CD4-positive, alpha-beta T cell (primary cell): ENCODE measurements at regions not wholly inside any gene's neighbourhood (a gene's known extent, or its start where the extent isn't known, plus 50 kb on each side); places are given as distances from the start of the nearest gene placed in this dataset.

Source experiments
- ATAC-seq: fragments of 200-7000 bp; cut with Tn5 transposase; one replicate; pipeline ENCODE4 v1.10.0; 2022; ENCODE audit warnings: mild to moderate bottlenecking; ENCODE audit not compliant: poor library complexity
- CTCF ChIA-PET: fragments of 350-600 bp; sonication (Branson Sonifier 250); formaldehyde crosslinking; loops from one replicate; lab custom pipeline; 2021; ENCODE audit warnings: antibody characterized with exemption, inconsistent platforms; lab: Charles Lee
- POLR2A ChIA-PET: fragments of 350-600 bp; sonication (Branson Sonifier 250); formaldehyde crosslinking; loops from one replicate; lab custom pipeline; 2021; ENCODE audit warnings: antibody characterized with exemption, inconsistent platforms; lab: Charles Lee
- DNase-seq, 14 experiments: peaks; one replicate each; pipeline ENCODE4 v3.0.0-alpha.2; 2013 to 2020; ENCODE audit warnings: mixed read lengths in 2 of 14
- H3K27ac ChIP-seq, 2 donors: one replicate each; pipeline versions ENCODE4 v1.5.1 to v1.7.0; 2013; ENCODE audit warnings: low read length in 2 of 2, low read depth in 1 of 2, mild to moderate bottlenecking in 1 of 2
- H3K27me3 ChIP-seq, 2 experiments: 1 replicate in 1 of 2; 2 replicates in 1 of 2; pipeline versions ENCODE4 v1.6.1 to v1.7.0; 2013; ENCODE audit warnings: low read length in 2 of 2, control low read depth in 1 of 2, mild to moderate bottlenecking in 1 of 2, moderate library complexity in 1 of 2; ENCODE audit not compliant: insufficient read depth in 2 of 2, control insufficient read depth in 1 of 2
- H3K36me3 ChIP-seq: one replicate; pipeline ENCODE4 v1.6.1; 2013; ENCODE audit warnings: low read length, control low read depth; ENCODE audit not compliant: insufficient read depth
- H3K4me1 ChIP-seq: one replicate; pipeline ENCODE4 v1.6.1; 2013; ENCODE audit warnings: low read length, control low read depth; ENCODE audit not compliant: insufficient read depth
- H3K4me3 ChIP-seq: one replicate; pipeline ENCODE4 v1.5.1; 2013; ENCODE audit warnings: mild to moderate bottlenecking, low read length, moderate library complexity
- H3K9me3 ChIP-seq, 2 experiments: 1 replicate in 1 of 2; 2 replicates in 1 of 2; pipeline versions ENCODE4 v1.6.1 to v1.7.0; 2013; ENCODE audit warnings: low read length in 2 of 2, mild to moderate bottlenecking in 2 of 2, control low read depth in 1 of 2, moderate library complexity in 1 of 2; ENCODE audit not compliant: control insufficient read depth in 1 of 2, insufficient read depth in 1 of 2
- H3K27ac Mint-ChIP-seq: one replicate; pipeline ENCODE4 v1.8.0; 2020; ENCODE audit warnings: mixed read lengths
- H3K27me3 Mint-ChIP-seq: one replicate; pipeline ENCODE4 v1.8.0; 2021; ENCODE audit warnings: mixed read lengths
- H3K36me3 Mint-ChIP-seq: one replicate; pipeline ENCODE4 v1.8.0; 2021; ENCODE audit warnings: low read depth, mixed read lengths
- H3K4me1 Mint-ChIP-seq: one replicate; pipeline ENCODE4 v1.8.0; 2021; ENCODE audit warnings: low read depth, mixed read lengths
- H3K4me3 Mint-ChIP-seq: one replicate; pipeline ENCODE4 v1.8.0; 2020; ENCODE audit warnings: mild to moderate bottlenecking, mixed read lengths
- H3K9me3 Mint-ChIP-seq: one replicate; pipeline ENCODE4 v1.8.0; 2020; ENCODE audit warnings: mixed read lengths
- CTCF ChIP-seq: fragments of 200-600 bp; IDR thresholded peaks from one replicate; pipeline ENCODE4 v1.8.0; 2022; ENCODE audit warnings: antibody characterized with exemption, mild to moderate bottlenecking
- intact Hi-C, 2 experiments: fragments of 100-400 bp; cut with DNase I in 1 of 2; cut with micrococcal nuclease in 1 of 2; formaldehyde crosslinking; loops; one replicate each; pipeline versions ENCODE4 v1.15.1 to v1.9.0; 2023 to 2025; cut with DNase I, micrococcal nuclease

GRCh38 chr5:163670036-163670435, 164.6 kb downstream of the MAT2B start:
- H3K9me3 Mint-ChIP-seq: no peaks in the 10 kb centered on the region
- H3K27me3 Mint-ChIP-seq: no peaks in the 10 kb centered on the region
- ChIA-PET CTCF (no interaction called here), POLR2A (no interaction called here)
- no peaks in the 10 kb centered on the region for H3K36me3 Mint-ChIP-seq
- H3K4me3 Mint-ChIP-seq: no peak overlapping the region
- Histone ChIP-seq H3K36me3 (no peaks in the 10 kb centered on the region), H3K9me3 (no peaks in the 10 kb centered on the region), H3K4me1 (no peaks in the 10 kb centered on the region), H3K27me3 (no peaks in the 10 kb centered on the region), H3K27ac (no peak overlapping the region), H3K4me3 (no peak overlapping the region)
- no peaks in the 10 kb centered on the region for H3K4me1 Mint-ChIP-seq
- no peak for DNase-seq
- no peak for TF ChIP-seq CTCF
- intact Hi-C loops: no loop called here
- H3K27ac Mint-ChIP-seq: no peak overlapping the region
- ATAC-seq: no peak

- Mint-ChIP-seq H3K27me3 (no peaks in the 10 kb centered on the region), H3K4me1 (no peaks in the 10 kb centered on the region), H3K4me3 (no peak overlapping the region), H3K9me3 (no peaks in the 10 kb centered on the region), H3K36me3 (no peaks in the 10 kb centered on the region), H3K27ac (no peak overlapping the region)
- POLR2A ChIA-PET: no interaction called here
- Histone ChIP-seq H3K27me3 (no peaks in the 10 kb centered on the region), H3K4me3 (no peak overlapping the region), H3K36me3 (no peaks in the 10 kb centered on the region), H3K9me3 (no peaks in the 10 kb centered on the region), H3K27ac (no peak overlapping the region), H3K4me1 (no peaks in the 10 kb centered on the region)
- CTCF ChIA-PET: no interaction called here
- TF ChIP-seq CTCF: no peak
- no peak for ATAC-seq
- intact Hi-C loops: no loop called here
- no peak for DNase-seq
Observed at GRCh38 chr5:163677092-163677491, 171.7 kb downstream of the MAT2B start.

GRCh38 chr5:163682234-163682633, 176.8 kb downstream of the MAT2B start:
- intact Hi-C loops: no loop called here
- Histone ChIP-seq H3K4me3 (no peak overlapping the region), H3K9me3 (no peaks in the 10 kb centered on the region), H3K36me3 (no peaks in the 10 kb centered on the region), H3K27ac (no peak overlapping the region), H3K27me3 (no peaks in the 10 kb centered on the region), H3K4me1 (no peaks in the 10 kb centered on the region)
- no peak for DNase-seq
- ChIA-PET CTCF (no interaction called here), POLR2A (no interaction called here)
- Mint-ChIP-seq H3K4me3 (no peak overlapping the region), H3K27ac (no peak overlapping the region), H3K4me1 (no peaks in the 10 kb centered on the region), H3K27me3 (no peaks in the 10 kb centered on the region), H3K36me3 (no peaks in the 10 kb centered on the region), H3K9me3 (no peaks in the 10 kb centered on the region)
- ATAC-seq: no peak
- no peak for TF ChIP-seq CTCF
